ENCODE measurements at regions not wholly inside any gene's neighbourhood (a gene's known extent, or its start where the extent isn't known, plus 50 kb on each side); places are given as distances from the start of the nearest gene placed in this dataset.

DNA sequence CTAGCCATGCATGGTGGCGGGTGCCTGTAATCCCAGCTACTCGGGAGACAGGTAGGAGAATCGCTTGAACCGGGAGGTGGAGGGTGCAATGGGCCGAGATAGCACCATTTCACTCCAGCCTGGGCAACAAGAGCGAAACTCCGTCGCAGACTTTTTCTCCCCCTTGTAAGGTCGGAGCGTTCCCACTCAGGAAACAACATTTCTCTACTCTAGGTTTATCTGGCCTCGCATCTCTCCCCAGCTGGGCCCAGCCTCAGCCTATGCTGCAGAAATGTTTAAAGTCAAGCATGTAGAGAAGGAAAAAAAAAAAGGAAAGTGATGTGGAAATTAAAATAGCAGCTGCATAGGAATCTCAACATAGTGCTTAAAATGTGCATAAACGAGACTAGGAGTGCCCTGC, 172.3 kb downstream of the TRIM27 start:
- TF ChIP-seq POLR2A (IDR thresholded peaks at IDR 0.05) (no peak), POLR2AphosphoS5 (IDR thresholded peaks at IDR 0.05; ENCODE audit: insufficient read depth in 1 of 2, low read depth in 1 of 2) (no peak), CTCF (IDR thresholded peaks at IDR 0.05) (no peak)
